Calu3 (cell line): ENCODE measurements at regions not wholly inside any gene's neighbourhood (a gene's known extent, or its start where the extent isn't known, plus 50 kb on each side); places are given as distances from the start of the nearest gene placed in this dataset.

ENCODE experiments used
- BruUV-seq: library from RNA; stranded (reverse); fragments of 400-500 nt; replicated peaks from 2 replicates; lab custom pipeline; 2021; lab: Mats Ljungman, UMichigan
- CTCF ChIA-PET: fragments of 300-600 bp; sonication (Branson Sonifier 250); formaldehyde crosslinking; loops from one replicate; lab custom pipeline; 2022; ENCODE audit warnings: antibody characterized with exemption; lab: Charles Lee
- DNase-seq: peaks from one replicate; pipeline ENCODE4 v3.0.0; 2022
- H3K27ac Mint-ChIP-seq: one replicate; pipeline ENCODE4 v1.8.0; 2022; ENCODE audit warnings: mixed read lengths; ENCODE audit not compliant: unreplicated experiment
- H3K27me3 Mint-ChIP-seq: one replicate; pipeline ENCODE4 v1.8.0; 2022; ENCODE audit warnings: mixed read lengths; ENCODE audit not compliant: unreplicated experiment
- H3K36me3 Mint-ChIP-seq: one replicate; pipeline ENCODE4 v1.8.0; 2022; ENCODE audit warnings: mild to moderate bottlenecking, moderate library complexity, mixed read lengths; ENCODE audit not compliant: insufficient read depth, unreplicated experiment
- H3K4me1 Mint-ChIP-seq: one replicate; pipeline ENCODE4 v1.8.0; 2022; ENCODE audit warnings: mild to moderate bottlenecking, low read depth, mixed read lengths; ENCODE audit not compliant: unreplicated experiment
- H3K4me3 Mint-ChIP-seq: one replicate; pipeline ENCODE4 v1.8.0; 2022; ENCODE audit warnings: mild to moderate bottlenecking, low read depth, moderate library complexity, mixed read lengths; ENCODE audit not compliant: unreplicated experiment
- H3K9me3 Mint-ChIP-seq: one replicate; pipeline ENCODE4 v1.8.0; 2022; ENCODE audit warnings: low read depth, mixed read lengths; ENCODE audit not compliant: unreplicated experiment
- CTCF ChIP-seq: fragments of 200-600 bp; IDR thresholded peaks from one replicate; pipeline ENCODE4 v1.8.0; 2022; ENCODE audit warnings: antibody characterized with exemption; ENCODE audit not compliant: unreplicated experiment
- intact Hi-C: fragments of 100-400 bp; cut with micrococcal nuclease; formaldehyde crosslinking; loops from one replicate; pipeline ENCODE4 v1.10.0; 2022; ENCODE audit not compliant: unreplicated experiment

GRCh38 chr7:146000882-146001281, 115.7 kb upstream of the CNTNAP2 start:
- Mint-ChIP-seq H3K9me3 (peaks cover 10% of the 10 kb centered on the region), H3K27me3 (no peaks in the 10 kb centered on the region), H3K27ac (no peak overlapping the region), H3K4me3 (no peak overlapping the region), H3K36me3 (no peaks in the 10 kb centered on the region), H3K4me1 (no peaks in the 10 kb centered on the region)
- no peak for DNase-seq
- intact Hi-C loops, result no loop called here
- no TSS peak for BruUV-seq
- no peak for TF ChIP-seq CTCF
- CTCF ChIA-PET, result no interaction called here

- no TSS peak for BruUV-seq
- CTCF ChIA-PET, result no interaction called here
Measured at GRCh38 chr7:145989469-145989868, 127.1 kb upstream of the CNTNAP2 start.

DNA sequence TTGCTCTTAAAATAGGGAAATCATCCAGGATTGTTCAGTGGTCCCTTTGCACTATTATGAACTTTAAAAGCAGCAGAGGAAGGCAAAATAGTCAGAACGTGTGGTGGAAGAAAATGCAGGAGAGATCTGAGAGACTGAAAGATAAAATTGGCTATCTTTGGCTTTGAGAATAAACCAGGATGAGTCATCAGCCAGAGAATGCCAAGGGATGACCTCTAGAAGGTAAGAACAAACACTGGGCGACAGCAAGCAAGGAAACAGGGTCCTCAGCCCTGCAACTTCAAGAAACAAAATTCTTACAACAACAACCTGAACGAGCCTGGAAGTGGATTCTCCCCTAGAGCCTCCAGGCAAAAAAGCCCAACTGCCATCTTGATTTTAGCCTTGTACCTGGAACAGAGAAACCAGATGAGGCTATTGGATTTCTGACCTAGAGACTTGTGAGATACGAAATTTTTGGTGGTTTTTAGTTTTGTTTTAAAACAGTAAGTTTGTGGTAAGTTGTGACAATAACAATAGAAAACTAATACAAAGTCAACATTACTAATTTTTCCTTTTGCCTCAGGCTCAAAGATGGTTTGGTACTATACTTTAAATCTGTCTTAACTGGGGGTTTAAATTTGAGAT, 130.2 kb upstream of the CNTNAP2 start:
- Mint-ChIP-seq H3K27me3 (no peaks in the 10 kb centered on the region), H3K4me1 (no peaks in the 10 kb centered on the region), H3K9me3 (peaks cover 9% of the 10 kb centered on the region), H3K36me3 (no peaks in the 10 kb centered on the region), H3K4me3 (no peak overlapping the region), H3K27ac (no peak overlapping the region)
- intact Hi-C loops, result no loop called here
- CTCF ChIA-PET, result no interaction called here
- BruUV-seq, result no TSS peak
- TF ChIP-seq CTCF, result no peak
- no peak for DNase-seq

More at GRCh38 chr7:145989469-145989868, 127.1 kb upstream of the CNTNAP2 start:
- peaks cover 4% of the 10 kb centered on the region for H3K9me3 Mint-ChIP-seq
- H3K36me3 Mint-ChIP-seq, result no peaks in the 10 kb centered on the region
- TF ChIP-seq CTCF, result no peak
- H3K4me3 Mint-ChIP-seq, result no peak overlapping the region
- H3K27ac Mint-ChIP-seq, result no peak overlapping the region
- DNase-seq, result no peak
- intact Hi-C loops, result no loop called here
- no peaks in the 10 kb centered on the region for H3K27me3 Mint-ChIP-seq
- no peaks in the 10 kb centered on the region for H3K4me1 Mint-ChIP-seq

- CTCF ChIA-PET, result no interaction called here
- Mint-ChIP-seq H3K27ac (no peak overlapping the region), H3K27me3 (no peaks in the 10 kb centered on the region), H3K4me3 (no peak overlapping the region), H3K36me3 (no peaks in the 10 kb centered on the region), H3K9me3 (peaks cover 10% of the 10 kb centered on the region), H3K4me1 (no peaks in the 10 kb centered on the region)
- intact Hi-C loops, result no loop called here
- no TSS peak for BruUV-seq
- no peak for DNase-seq
- TF ChIP-seq CTCF, result no peak
Measured at GRCh38 chr7:145978769-145979168, 137.8 kb upstream of the CNTNAP2 start.
